Fibroblast of skin of right biceps (primary cell): ENCODE measurements at regions not wholly inside any gene's neighbourhood (a gene's known extent, or its start where the extent isn't known, plus 50 kb on each side); places are given as distances from the start of the nearest gene placed in this dataset.
"Not testable (repeated sequence)": the region's sequence is repeated elsewhere in the genome, so short reads cannot be mapped to it uniquely, and the experiment has no call there.

ENCODE experiments used
- DNase-seq: peaks from one replicate; pipeline ENCODE4 v3.0.0-alpha.2; 2013

DNA sequence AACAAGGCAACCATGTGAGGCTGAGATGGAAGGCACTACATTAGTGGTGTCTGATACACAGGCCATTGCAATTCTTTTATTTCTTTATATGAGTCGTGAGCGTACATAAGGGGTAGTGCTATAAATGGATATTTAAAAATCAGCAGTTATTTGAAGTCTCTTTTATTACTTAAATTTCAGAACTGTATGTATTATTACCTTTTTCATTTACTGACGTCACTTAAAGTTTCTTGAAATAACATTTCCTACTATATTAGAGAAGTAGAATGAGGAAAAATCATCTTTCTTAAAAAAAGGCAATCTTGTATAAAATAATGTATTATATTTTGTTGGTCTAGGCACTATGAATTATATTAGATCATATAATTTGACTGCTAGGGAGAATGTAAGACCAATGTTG lies 280.9 kb upstream of the CYLC2 start:
- DNase-seq: no peak

DNA sequence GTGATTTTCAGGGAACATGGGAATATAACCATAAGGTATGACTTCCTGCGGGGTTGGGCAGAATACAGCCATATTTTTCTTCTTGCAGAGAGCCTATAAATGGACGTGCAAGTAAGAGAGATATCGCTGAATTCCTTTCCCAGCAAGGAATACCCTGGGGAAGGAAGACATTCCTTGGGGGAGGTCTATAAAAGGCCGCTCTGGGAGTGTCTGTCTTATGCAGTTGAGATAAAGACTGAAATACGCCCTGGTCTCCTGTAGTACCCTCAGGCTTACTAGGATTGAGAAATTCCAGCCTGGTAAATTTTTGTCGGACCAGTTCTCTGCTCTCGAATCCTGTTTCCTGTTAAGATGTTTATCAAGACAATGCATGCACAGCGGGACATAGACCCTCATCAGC lies 282.2 kb upstream of the CYLC2 start:
- not testable (repeated sequence) for DNase-seq

DNA sequence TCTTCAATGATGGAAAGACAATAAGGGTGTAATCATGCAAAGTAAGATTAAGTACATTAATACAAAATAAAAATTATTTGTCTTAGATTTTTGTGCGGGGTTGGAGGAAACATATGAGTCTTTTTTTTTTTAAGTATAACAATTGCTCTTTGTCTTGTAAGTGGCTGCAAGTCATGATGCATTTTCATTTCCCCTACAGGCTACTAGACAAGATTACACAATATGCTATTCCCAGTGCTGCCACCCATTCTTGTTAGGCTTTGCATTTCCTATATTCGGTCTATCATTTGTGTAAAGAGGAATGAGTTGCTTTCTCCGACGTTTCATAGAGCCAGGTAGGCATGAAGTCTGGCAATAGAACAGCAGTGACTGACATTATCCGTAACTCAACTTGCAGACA lies 294.2 kb upstream of the CYLC2 start:
- DNase-seq: no peak

DNA sequence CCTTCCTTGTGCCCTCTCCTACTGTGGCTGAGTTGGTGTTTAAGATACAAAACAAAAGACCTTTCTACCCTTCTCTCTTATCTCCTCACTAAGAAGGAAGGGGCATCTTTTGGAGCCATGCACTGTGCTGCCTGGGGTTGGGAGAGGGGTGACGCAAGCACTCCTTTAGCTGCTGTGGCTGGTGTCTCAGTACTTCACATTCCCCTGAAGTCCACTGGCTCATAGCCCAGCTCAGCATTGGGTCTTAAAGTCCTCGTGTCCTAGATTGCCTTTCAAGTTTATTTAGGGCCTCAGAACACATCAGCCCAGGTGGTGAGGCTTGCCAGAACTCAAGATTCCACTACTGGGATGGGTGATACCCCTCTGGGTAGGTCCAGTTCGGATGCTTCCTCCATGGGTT lies 325.9 kb upstream of the CYLC2 start:
- DNase-seq: no peak

DNA sequence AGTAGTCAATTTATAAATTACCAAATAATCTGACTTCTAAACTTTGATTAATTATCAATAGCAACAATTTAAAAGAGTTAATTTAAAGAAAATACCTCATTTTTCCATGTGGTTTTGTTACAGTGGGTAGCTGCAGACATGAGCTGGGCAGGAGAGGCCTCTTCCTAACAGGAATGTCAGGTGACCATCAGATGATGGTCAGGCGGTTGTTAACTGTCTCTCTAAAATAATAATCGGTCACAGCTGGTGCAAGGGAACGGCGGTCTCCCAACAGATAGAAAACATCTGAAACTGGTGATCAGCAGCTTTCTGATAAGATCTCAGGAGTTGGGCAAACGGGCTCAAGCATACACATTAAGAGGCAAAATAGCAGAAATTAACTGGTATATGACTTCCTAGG lies 342.7 kb upstream of the CYLC2 start:
- no peak for DNase-seq

DNA sequence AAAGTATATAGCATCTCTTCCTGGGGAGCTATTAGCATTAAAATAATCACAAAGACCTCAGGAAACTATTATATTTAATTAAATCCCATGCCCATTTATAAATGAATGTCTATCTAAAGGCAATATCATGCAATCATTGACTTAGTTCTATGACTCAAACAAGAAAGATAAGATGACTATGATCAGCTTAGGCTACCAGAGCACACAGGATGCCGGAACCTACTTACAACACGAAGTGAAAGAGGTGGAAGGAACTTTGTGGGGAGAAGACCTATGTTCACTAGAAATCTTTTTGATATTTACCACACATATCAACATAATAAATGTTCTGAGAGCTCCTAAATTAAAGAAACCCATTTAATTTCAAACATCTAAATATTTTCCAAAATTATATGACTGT lies 344.2 kb upstream of the CYLC2 start:
- DNase-seq: no peak

DNA sequence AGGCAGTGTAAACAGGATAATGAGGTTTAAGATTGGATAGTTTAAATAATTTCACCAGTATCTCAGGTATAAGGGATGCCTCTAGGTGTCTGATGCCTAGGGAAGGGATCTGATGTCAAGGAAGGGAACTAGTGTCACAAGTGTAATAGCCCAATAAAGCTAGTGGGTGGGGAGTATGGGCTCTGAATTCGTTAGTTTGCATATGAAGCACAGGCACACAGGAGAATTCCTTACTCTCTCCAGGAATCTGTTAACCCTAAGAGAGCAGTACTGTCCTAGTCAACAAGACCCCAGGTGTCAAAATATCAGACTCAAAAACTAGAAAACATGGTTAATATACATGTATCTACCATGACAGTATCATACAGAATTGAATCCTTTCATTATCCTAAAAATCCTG lies 352.5 kb upstream of the CYLC2 start:
- no peak for DNase-seq

DNA sequence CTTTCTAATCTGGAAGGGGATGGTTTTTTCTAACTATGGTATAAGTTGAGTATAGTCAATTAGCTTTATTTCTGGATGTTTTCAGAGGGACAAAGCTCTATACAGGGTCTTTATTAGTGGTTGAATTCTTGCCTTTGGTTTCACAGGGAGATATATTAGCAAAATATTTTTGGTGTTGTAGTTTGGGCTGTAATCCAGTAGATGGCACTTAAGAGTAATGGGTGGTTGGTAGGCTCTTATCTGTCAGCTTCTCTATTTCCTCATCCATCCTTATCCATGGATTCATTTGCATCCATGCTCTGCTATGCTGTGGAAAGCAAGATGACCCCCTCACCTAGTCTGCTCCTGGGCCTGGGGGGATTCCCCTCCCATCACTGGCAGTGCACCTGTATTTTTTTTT lies 363.6 kb upstream of the CYLC2 start:
- no peak for DNase-seq

DNA sequence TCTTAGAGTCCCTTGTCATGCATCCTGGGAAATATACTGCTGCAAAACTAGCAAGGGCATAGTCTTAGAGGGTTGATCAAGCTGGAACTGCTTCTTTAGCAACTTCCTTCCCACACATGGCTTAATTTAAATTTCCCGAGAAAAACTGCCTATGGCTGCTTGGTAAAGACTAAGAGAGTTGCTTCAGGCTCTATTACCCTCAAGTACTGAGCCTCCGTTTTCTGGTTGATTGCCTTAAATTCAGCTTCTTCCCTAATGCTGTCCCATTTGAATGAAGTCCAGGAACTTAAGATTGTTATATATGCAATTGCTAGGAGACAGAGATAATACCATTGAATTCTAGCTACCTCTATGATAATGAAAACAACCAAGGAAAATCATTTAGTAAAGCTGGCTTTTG lies 385.7 kb upstream of the CYLC2 start:
- no peak for DNase-seq

DNA sequence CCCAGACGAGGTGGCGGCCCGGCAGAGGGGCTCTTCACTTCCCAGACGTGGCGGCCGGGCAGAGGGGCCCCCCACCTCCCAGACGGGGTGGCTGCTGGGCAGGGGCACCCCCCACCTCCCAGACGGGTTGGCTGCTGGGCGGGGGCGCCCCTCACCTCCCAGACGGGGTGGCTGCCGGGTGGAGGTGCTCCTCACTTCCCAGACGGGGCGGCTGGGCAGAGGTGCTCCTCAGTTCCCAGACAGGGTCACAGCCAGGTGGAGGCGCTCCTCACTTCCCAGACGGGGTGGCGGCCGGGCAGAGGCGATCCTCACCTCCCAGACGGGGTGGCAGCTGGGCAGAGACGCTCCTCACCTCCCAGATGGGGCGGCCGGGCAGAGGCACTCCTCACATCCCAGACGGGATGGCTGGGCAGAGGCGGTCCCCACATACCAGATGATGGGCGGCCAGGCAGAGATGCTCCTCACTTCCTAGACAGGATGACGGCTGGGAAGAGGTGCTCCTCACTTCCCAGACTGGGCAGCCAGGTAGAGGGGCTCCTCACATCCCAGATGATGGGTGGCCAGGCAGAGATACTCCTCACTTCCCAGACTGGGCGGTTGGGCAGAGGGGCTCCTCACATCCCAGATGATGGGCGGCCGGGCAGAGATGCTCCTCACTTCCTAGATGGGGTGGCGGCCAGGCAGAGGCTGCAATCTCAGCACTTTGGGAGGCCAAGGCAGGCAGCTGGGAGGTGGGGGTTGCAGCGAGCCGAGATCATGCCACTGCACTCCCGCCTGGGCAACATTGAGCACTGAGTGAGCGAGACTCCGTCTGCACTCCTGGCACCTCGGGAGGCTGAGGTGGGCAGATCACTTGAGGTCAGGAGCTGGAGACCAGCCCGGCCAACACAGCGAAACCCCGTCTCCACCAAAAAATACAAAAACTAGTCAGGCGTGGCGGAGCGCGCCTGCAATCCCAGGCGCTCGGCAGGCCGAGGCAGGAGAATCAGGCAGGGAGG lies 391.6 kb upstream of the CYLC2 start:
- DNase-seq: not testable (repeated sequence)

DNA sequence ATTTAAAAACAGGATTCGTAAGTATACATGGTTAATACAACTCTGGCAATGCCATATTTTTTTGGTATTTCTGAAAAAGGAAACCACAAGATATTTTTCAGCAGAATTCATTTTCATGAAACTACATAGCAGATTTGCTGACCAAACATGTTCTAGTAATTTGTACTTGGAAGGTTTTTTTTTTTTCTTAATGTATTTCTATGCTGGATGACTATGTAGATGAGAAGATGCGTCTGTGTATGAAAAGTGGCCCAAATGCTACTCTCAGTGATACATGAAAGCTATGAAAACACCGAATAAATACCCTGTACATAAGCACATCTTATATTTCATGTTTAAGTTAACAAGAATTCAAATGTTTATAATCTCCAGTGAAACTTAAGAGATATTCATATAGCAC lies 400.9 kb upstream of the CYLC2 start:
- no peak for DNase-seq

DNA sequence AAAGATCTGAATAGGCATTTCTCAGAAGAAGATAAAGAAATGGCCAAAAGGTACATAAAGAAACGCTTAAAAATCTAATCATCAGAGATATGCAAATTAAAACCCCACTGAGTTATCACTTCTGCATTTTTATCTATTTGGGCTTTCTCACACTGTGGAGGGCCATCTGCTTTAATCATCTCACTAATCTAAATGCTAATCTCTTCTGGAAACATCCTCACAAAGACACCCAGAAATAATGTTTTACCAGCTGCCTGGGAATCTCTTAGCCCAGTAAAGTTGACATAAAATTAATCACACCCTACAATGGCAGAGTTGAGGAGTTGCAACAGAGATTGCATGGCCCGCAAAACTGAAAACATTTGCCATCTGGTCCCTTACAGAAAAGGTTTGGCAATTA lies 407.9 kb upstream of the CYLC2 start:
- DNase-seq: no peak

DNA sequence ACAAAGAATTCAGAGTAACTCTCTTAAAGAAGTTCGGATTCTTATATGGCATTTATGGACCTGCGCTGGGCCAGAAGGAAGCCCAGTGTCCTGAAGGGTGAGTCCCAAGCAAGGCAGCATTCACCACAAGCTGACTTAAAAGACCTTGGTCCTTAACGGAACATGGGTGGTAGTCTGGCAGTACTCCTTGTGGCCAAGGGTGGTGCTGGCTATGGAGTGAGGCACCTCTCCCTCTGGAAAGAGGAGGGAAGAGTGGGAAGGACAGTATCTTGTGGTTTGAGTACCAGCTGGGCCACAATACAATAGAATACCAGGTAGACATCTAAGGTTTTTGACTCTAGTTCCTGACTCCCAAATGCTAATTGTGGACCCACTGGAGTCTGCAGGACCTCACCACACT lies 425.7 kb upstream of the CYLC2 start:
- no peak for DNase-seq

DNA sequence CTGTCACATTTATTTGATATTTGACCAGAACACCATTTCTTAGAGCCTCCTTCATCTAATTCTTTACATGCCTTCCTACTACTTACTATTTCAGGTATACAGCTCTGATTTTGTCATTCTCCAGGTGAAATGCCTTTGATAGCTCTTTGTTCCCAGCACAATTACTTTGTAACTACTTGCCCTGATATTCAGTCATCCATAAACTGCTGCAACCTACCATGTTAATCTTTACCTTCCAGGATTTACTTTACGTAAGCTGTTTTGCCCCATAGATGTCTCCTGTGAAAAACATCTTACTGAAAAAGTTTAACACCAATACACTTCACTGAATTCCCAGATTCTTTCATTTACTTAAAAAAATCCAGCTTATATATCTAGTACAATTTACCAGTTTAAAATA lies 443.8 kb upstream of the CYLC2 start:
- DNase-seq: no peak

DNA sequence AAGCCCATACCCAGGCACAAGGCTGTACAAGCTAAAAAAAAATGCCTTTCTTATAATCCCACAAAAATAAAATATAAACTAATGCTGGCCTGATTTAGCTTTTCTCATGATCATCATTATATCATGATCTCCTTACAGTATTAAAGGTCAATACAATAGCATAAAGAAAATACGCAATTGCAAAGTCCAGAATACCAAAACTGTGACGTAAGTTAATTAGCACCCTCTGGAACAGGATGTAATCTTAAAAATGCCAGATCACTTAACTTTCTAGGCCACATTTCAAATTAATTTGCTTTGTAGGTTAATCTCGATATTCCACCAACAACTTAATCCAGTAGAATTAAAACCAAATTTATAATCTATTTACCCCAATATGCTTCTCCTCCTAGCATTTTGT lies 444.2 kb upstream of the CYLC2 start:
- DNase-seq: no peak

DNA sequence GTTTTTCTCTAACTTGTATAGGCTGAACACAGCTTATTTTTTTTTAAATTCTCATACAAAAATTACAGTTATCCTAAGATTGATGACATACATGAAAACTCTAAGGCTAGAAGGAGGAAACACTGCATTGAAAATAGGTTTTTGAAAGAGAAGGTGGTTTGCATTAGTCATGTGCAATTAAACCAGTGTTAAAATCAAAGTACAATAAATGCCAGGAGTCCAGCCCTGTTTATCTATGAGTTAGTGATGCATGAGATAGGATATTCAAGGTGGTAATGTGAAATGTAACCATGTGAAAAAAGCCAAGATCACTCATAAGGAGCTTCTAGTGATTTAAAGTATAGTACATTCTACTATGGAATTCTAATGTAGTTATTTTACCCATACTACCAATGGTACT lies 444.9 kb upstream of the CYLC2 start:
- DNase-seq: no peak

DNA sequence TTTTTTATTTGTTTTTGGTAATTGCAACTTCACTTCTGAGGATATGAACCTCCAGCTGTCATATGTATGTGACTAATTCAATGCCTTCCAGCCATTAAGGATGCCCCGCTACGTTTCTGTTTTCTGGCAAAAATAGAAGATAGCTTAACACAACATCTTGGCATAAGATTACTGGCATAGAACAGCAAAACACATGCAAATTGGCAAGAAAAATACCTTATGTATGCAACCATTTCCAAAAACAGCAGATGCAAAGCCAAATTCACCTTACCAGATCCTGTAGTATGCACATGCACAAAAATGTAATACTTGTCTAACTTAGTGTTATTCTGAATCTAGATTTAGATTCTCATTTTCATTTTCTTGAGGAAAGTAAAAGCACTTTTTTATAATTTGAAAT lies 461.1 kb upstream of the CYLC2 start:
- no peak for DNase-seq

DNA sequence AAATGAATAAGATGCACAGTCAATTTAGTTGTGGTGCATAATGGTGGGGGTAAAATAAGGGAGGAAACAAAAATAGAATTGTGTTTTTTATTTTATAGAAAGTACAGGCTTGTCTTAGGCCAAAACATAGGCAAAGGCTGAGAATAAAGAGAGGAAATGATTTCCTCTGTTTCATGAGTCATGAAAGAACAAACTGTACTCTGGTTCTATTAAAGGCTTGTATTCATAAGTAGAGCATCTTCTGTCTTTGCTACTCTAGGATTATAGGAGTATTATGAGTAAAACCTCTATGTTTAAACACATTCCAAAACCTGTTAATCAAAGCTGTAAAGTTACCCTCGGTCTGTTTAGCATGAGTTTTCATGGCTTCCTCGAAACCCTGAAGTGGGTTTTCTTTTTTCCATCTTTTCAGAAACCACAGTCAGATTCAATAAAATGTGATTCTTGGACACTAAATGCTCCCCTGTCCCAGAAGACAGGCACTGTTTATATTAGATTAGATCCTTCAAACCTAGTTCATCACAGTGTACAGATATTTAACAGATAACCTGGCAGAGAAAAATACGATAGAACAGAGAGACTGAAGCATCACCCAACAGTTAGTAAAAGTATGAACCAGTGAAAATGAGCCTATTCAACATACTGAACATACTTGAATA lies 473.9 kb upstream of the CYLC2 start:
- no peak for DNase-seq

DNA sequence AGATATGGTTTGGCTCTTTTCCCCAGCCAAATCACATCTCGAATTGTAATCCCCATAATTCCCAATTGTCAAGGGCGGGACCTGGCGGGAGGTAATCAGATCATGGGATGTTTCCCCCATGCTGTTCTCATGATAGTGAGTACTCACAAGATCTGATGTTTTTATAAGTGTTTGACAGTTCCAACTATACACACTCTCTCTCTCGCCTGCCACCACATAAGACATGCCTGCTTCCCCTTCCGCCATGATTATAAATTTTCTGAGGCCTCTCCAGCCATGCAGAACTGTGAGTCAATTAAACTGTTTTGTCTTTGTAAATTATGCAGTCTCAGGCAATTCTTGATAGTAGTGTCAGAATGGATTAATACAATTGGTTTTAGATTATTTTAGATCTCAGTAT lies 475.7 kb upstream of the CYLC2 start:
- no peak for DNase-seq

DNA sequence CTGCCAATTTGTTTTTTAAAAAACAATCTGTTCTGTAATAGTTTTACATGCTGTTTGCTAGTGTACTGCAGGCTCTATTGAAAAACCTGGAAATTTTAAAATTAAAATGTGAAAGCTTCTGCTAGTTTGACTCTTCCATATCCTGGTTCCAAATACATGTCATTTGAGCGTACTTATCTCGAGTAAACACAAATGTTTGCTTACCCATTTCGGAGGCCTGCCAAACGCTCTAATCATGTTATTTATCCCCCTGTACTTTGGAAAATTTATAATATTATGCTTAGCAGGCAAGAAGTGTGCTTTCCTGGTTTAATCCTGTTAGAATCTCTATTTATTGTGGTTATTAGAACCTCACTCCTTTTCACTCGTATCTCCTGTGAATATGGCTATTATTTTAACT lies 476.8 kb upstream of the CYLC2 start:
- DNase-seq: no peak

DNA sequence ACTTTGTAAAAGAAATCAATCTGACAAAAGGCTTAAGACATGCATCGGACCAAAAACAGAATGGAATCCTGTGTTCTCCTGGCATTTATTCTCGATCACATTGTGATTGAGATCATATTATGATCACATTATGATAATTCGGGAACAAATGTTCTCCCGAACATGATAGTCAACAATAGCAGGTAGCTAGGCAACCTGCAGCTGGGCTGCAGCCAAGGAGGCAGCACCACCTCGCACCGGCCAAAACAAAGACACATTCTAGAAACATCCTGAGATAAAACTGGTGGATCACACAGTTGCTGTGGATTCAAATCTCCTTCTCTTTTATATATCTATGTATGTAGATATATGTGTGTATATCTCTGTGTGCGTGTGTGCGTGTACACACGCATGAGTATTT lies 480.6 kb upstream of the CYLC2 start:
- no peak for DNase-seq

DNA sequence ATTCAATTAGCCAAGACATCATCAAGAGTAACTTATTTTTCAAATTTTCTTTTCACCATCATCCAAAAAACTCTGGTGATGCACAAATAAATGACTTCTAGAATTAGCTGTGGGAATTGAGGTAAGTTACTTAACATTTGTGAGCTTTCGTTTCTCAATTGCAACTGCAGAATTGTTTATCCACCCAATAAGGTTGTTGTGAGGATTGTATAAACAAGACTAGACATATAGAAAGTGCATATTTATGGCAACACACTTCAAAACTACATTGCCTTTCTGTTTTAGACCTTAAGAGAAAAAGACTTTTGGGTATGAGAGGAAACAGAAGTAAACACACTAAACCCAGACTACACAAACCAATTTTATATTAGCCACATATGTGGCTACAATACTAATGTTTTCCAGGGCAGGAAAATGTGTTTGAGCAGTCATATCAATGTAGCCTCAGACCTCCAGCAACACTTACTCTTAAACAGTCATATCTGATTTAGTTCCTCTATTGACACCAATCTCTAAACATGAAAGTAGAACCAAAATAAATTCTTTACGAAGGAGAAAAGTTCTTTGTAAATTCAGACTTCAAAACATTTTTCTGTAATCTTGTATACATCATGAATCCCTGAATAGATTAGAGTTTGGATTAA lies 488.0 kb upstream of the CYLC2 start:
- DNase-seq: no peak

DNA sequence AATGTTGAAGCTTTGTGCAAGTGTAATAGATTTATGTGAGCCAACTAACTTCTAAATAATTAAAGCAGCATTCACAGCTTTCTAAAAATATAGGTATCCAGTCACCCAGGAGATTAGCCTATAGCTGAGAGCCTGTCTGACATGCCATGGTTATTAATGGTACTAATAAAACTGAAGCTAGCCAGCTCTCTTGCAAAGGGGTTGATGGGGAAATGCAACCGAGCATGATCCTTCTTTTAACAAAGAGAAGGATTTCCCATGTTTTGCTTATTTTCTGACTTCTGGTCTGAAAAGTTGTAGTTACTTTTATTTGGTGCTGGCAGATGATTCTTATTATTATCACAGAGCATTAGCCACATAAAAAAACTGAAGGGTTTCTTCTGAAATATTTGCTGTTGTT lies 488.7 kb upstream of the CYLC2 start:
- DNase-seq: no peak

DNA sequence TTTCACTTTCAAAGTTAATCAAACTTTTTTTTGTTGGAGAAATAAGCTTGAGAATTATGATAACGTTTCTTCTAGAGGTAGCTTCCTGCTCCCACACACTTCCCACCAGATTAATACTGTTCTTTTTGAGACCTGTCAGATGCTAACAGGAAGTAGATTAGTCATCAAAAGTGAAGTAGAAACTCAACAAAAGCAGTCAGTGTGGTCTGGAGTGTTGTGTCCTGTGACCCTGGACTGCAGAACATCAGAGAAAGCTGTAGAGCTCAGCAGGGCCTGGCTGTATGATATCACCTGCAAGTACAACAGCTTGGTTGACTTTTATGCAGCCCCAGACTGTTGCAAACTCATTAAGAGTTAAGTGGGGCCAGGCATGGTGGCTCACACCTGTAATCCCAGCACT lies 495.7 kb upstream of the CYLC2 start:
- no peak for DNase-seq
